CD4-positive, alpha-beta T cell treated with Interleukin-10 for 1 hour (primary cell): ENCODE measurements at regions not wholly inside any gene's neighbourhood (a gene's known extent, or its start where the extent isn't known, plus 50 kb on each side); places are given as distances from the start of the nearest gene placed in this dataset.

ENCODE experiments used
- DNase-seq: peaks from one replicate; pipeline ENCODE4 v3.0.0-alpha.2; 2020

DNA sequence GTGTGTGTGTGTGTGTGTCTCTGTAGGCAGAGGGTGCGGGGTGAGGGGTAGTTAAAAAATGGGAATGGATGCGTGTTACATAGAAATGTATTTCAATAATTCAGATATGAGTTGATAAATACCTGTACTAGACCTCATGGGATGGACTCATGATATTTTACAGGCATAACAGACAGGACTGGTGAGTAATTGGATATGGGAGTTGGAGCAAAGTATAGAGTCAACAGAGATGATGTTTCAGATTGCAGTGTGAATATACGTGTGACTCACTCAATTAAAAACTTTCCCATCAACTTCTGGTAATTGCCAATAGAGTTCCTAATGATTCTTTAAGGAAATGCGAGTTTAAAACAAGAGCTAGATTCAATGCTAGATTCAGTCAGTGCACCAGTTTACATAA lies 711.9 kb downstream of the C12orf50 start:
- no peak for DNase-seq

GRCh38 chr12:87311206-87311605 lies 718.0 kb downstream of the C12orf50 start:
- DNase-seq = no peak

DNA sequence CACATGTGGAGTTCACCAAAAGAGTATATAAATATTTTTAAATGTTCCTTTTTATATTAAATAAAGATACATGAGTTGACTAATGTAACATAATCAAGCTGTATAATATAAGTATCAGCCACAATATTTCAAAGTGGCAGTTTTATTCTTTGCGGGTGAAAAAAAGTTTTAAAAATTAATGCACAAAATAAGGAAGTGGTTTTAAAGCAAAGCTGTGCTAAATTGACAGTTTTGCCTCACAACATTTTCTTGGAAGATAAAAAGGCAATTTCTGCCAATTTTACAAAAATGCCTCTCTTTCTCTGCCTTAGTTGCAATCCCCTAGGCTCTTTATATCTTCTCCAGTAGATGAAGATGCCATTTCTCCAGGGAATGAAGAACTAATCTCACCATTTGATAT lies 719.1 kb downstream of the C12orf50 start:
- DNase-seq = no peak

DNA sequence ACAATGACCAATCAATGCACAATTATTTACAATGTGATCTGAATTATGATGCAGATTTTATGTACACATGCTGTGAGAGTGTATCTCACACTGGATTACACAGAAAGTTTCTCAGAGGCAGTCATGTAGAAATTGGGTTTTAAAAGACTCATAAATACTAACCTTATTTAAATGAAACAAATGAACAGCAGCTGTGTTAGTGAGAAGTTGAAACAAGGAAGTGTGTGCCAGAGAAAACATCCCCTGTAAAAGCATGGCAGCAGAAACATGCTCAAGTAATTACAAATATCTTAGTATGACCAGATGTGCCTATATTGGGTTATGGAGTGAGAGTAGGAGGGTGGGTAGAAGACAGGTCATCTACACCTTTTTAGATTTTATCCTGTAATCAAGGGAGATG lies 723.7 kb downstream of the C12orf50 start:
- DNase-seq = no peak

DNA sequence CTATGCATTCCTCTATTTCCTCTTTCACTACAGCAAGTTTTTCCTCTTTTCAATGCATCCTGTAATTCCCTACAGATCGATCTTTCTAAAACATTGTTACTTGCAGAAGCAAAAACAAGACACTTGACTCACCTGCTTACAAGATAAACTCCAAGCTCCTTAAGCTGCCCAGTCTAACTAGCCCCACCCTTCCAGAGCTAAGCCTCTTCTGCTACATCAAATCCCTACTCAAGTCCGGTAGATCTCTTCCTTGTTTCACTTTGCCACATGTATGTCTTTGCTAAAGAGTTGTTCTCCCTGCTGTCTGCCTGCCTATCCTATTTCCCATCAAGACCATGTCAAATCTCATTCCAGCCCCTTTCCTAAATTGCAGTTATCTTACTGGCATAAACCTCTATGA lies 724.8 kb downstream of the C12orf50 start:
- DNase-seq = no peak

DNA sequence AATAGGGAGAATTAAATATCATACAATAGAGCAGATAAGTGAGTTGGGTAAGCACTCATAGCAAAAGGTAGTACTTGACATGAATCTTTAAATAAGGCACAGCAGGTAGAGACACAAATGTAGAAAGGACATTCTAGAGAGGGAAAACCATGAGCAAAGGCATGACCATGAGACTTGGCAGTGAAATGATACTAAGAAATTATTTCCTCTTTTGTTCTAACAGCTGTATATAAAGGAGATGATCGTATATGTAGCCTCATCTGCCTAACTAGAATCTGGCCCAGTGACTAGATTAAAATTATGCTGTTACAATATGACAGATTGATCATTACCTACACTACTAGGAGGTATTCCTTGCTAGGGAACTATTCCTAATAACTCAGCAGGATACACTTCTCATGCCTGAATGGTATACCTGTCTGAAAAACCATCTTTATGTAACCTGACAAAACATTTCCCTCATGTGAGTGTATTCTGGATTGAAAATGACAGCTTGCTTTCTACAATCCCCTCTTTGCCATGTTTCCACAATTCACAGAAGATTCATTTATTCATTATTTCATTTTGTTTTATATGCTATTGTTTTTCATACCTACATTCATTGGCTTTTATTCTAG lies 725.7 kb downstream of the C12orf50 start:
- no peak for DNase-seq

GRCh38 chr12:87302126-87302745 lies 727.0 kb downstream of the C12orf50 start:
- DNase-seq = no peak

- DNase-seq = no peak
Observed at GRCh38 chr12:87290505-87290904, 738.7 kb downstream of the C12orf50 start.

DNA sequence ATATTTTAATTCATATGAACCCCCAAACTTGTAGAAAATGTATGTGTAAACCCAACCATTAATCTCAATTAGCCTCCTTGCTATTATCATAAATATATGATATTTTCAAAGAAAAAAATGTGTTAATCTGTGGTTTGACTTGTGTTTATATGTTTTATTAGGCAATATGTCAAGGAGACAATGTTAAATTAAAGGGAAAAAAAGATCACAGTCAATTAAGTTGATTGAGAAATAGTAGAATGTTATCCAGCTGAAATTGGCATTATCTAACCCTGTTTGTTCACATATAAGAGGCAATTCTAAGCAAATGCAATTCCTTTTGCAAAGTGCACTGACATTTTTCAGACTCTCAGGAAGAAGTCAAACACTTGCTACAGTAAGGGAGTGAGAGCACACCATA lies 745.3 kb downstream of the C12orf50 start:
- no peak for DNase-seq

GRCh38 chr12:87283111-87283510 lies 746.1 kb downstream of the C12orf50 start:
- DNase-seq = no peak

DNA sequence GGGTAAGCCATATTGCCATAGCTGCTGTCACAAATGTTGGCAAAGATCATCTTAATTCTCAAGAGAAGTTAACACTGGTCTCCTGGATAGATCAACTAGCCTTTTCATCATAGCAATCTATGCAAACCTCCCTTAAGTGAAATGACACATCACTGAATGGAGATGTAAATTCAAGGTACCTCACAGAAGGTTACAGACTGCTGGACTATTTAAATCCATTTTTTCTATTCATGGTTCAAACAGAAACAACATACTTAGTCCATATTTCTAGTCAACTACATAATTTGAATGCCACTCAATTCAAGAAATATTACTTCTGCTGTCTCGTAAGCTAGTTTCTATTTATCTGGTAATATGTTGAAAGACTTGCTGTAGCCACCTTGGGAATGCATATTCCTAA lies 748.3 kb downstream of the C12orf50 start:
- DNase-seq = no peak

- no peak for DNase-seq
Observed at GRCh38 chr12:87280356-87280755, 748.8 kb downstream of the C12orf50 start.

DNA sequence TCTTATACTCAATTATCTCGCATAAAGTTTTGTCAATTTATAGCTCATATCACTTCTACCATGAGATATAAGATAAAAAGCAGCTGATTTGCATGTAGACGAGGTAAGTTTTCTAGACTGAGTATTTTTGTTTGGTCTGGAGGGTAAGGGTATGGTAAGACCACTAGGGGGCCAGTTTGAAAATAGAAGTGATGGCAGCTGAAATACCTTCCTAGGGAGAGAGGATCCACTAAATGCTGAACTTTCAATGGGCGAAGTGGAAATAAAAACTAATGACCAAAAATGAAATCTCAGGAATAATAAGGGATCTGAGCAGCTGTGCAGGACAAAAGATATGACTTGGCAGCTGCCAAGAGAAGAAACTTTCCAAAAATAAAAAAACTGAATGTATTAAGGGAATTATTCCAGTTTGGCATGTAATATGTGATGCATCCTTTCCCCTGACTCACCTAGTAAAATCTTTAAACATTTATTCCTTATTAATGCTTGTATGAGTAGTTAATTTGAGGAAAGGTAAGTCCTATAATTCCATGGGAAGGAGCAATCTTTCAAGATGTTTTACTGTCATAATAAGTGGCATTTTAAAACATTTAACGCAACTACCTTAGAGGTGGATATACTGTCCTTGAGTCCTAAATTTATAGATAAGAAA lies 754.5 kb downstream of the C12orf50 start:
- DNase-seq = no peak

- no peak for DNase-seq
Observed at GRCh38 chr12:87272851-87273250, 756.4 kb downstream of the C12orf50 start.

DNA sequence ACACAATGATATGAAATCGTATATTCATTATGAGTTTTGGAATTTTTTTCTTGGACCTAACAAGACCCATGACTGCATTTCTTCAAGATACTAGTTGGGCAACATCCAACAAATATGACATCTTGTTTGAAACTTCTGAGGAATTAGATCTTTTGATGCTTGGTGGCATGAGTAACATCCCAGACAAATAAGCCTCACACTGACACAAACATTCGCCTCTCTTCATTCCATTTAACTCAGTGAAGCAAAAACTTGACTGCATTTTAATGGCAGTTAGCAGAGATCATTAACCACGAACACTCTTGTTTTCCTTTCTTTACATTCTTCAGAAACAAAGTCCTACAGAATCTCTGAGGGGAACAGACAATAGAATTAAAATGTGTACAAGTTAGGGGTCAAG lies 758.3 kb downstream of the C12orf50 start:
- no peak for DNase-seq

GRCh38 chr12:87266305-87266704 lies 762.9 kb downstream of the C12orf50 start:
- no peak for DNase-seq

DNA sequence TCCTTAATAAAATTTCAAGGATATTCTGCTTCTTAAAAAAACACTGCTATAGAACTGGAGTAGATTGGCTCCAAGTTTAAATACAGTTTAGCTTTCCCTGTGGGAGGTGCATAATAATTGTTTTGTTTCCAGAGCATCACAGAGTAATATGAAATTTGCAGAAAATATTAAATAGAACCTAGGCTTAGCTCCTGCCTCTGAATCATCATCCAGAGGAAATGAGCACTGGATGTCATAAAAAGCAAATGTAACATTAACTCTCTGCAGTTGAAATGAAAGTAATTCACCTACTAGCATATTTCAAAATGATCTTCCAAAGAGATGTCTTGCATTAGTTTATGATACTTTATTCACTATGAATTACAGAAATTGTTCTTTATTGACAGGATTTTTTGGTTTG lies 769.8 kb downstream of the C12orf50 start:
- no peak for DNase-seq

- DNase-seq = no peak
Observed at GRCh38 chr12:87254381-87255030, 774.7 kb downstream of the C12orf50 start.

DNA sequence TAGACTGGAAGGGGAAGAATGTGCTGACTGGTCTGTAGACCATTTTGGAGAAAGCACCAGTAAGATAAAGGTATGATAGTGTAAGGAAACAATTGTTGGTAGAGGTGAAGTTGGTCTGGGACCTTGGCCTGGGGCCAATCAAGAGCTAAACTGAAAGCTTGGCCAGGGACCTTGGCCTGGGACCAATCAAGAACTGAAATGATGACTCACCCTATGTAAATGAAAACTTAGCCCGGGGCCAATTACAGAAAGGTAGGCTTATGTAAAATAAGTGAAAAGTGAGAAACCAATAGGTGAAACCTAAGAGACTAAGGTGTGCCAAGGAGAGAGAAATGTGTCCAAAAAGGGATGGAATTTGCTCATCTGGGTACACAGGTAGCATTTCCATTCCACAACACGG lies 776.0 kb downstream of the C12orf50 start:
- DNase-seq = no peak

DNA sequence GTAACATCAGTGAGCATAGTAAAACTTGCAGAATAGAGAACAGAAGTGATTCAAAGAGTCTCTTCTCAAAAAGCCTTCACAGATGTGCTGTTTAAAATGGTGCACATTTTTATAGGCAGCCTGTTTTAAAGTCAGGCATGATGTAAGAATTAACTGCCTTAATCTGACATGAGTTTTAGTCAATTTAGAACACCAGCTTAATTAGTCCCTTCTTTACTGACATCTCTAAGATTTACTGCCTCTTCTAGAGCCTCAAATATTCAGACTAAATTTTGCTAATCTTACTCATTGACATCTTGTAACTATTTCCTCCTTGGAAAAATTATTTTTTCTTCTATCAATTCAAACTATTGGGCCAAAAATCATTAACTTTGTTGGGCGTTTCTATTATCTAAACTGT lies 782.5 kb downstream of the C12orf50 start:
- DNase-seq = no peak

- no peak for DNase-seq
Observed at GRCh38 chr12:87238466-87238865, 790.7 kb downstream of the C12orf50 start.

GRCh38 chr12:87234898-87235297 lies 794.3 kb downstream of the C12orf50 start:
- no peak for DNase-seq

- DNase-seq = no peak
Observed at GRCh38 chr12:87233671-87234070, 795.5 kb downstream of the C12orf50 start.

DNA sequence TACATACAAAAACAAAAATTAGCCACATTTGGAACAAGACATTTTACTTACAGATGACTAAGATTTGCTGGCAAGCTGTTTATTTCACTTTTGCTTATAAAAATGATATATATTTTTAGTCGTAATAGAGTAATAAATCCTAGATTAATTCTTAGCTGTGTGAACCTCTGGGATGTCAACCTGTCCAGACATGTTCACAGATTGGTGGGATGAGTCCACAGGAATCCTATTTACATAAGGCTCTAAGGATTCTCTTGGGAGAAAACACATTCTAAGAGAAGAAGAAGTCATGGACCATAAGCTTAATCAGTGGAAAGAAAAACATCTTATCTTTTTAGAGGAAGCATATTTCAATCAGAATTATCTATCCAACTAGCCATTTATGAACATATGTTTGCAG lies 797.4 kb downstream of the C12orf50 start:
- no peak for DNase-seq
